Neural crest cell (in vitro differentiated cells): ENCODE measurements at regions not wholly inside any gene's neighbourhood (a gene's known extent, or its start where the extent isn't known, plus 50 kb on each side); places are given as distances from the start of the nearest gene placed in this dataset.

Experiments
- DNase-seq: peaks from one replicate; pipeline ENCODE4 v3.0.0; 2021; ENCODE audit warnings: low read depth, mixed read lengths, low spot score
- H3K27ac Mint-ChIP-seq: one replicate; pipeline ENCODE4 v1.8.0; 2021; ENCODE audit warnings: mild to moderate bottlenecking, mixed read lengths; ENCODE audit not compliant: unreplicated experiment
- H3K27me3 Mint-ChIP-seq: 2 replicates; pipeline ENCODE4 v1.8.0; 2021; ENCODE audit warnings: low read depth, mild to moderate bottlenecking, mixed read lengths
- H3K36me3 Mint-ChIP-seq: 2 replicates; pipeline ENCODE4 v1.8.0; 2021; ENCODE audit warnings: low read depth, mild to moderate bottlenecking, mixed read lengths
- H3K4me1 Mint-ChIP-seq: 2 replicates; pipeline ENCODE4 v1.8.0; 2021; ENCODE audit warnings: mixed read lengths
- H3K4me3 Mint-ChIP-seq: one replicate; pipeline ENCODE4 v1.8.0; 2021; ENCODE audit warnings: mild to moderate bottlenecking, mixed read lengths
- H3K9me3 Mint-ChIP-seq: 2 replicates; pipeline ENCODE4 v1.8.0; 2021; ENCODE audit warnings: mixed read lengths
- TF ChIP-seq, protein P1 (sequence below): fragments of 200-600 bp; sonication (generic); conservative IDR thresholded peaks from 2 replicates; pipeline ENCODE4 v1.5.0; 2021; ENCODE audit warnings: antibody characterized with exemption, mild to moderate bottlenecking

DNA sequence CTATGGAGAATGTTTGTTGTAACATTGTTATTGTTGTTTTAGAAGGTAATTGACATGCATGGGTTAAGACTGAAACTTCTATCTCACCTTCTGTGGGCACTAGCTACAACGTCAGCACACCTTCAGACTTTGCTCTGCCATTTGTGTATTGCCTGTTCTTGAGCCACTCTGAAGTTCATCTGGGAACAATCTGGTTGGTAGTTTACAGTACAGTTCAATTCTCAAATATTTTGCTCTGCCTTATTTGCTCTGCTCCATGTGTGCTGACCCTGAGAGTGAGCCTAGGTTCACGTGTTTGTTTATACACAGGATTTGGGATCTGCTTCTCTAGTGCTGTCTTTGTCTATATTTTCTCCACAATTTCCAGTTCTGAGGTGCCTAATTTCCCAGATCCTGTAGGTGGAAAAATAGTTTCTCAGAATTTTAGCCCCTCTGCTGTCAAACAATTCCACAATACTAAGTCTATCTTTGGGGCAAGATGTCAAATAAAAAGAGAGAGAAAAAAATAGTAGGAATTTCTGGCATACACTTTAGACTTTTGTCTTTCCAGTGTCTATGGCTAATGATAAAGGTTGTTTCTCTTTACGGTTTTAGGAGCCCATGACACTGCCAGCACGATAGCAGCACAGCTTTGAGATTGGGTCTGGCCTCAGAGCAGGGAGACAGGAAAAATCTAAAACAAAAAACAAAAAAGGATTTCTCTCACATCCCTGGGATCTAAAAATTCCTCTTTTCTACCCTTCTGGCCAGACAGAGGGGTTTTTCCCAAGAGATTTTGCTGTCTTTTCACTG lies 721.4 kb downstream of the VGLL3 start:
- H3K27ac Mint-ChIP-seq, result no peak overlapping the region
- no peaks in the 10 kb centered on the region for H3K36me3 Mint-ChIP-seq
- no peak overlapping the region for H3K4me3 Mint-ChIP-seq
- no peaks in the 10 kb centered on the region for H3K27me3 Mint-ChIP-seq
- DNase-seq, result no peak
- H3K9me3 Mint-ChIP-seq, result peaks cover 3% of the 10 kb centered on the region
- H3K4me1 Mint-ChIP-seq, result no peaks in the 10 kb centered on the region
- TF ChIP-seq, protein P1, sequence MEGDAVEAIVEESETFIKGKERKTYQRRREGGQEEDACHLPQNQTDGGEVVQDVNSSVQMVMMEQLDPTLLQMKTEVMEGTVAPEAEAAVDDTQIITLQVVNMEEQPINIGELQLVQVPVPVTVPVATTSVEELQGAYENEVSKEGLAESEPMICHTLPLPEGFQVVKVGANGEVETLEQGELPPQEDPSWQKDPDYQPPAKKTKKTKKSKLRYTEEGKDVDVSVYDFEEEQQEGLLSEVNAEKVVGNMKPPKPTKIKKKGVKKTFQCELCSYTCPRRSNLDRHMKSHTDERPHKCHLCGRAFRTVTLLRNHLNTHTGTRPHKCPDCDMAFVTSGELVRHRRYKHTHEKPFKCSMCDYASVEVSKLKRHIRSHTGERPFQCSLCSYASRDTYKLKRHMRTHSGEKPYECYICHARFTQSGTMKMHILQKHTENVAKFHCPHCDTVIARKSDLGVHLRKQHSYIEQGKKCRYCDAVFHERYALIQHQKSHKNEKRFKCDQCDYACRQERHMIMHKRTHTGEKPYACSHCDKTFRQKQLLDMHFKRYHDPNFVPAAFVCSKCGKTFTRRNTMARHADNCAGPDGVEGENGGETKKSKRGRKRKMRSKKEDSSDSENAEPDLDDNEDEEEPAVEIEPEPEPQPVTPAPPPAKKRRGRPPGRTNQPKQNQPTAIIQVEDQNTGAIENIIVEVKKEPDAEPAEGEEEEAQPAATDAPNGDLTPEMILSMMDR, result no peak

DNA sequence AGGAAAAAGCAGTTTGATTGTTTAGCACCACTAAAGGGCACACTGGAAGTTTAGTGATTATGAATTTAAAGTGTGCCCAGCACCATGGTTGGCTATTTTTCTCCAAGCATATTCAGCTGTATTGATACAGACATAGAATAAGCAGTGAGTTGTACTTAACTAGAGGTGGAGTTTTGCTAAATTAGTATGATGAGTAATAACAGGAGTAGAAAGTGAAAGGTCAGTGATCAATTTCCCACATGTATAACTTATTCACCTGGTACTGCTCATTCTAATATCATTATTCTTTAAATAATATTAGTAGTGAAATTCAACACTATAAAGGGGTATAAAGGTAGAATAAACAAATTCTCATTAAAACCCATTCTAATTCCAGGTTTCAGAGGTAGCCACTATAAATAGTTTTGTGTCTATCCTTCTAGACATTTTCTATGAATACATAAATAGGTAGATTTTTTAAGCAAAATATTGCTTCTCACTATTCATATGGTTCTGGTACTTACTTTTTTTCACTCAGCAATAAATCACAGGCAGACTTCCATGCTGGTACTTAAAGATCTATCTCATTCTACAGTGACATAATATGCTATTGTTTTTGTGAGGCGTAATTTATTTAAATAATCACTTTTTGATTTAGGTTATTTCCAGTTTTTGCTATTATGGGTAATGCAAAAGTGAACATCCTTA lies 732.9 kb downstream of the VGLL3 start:
- Mint-ChIP-seq H3K27me3 (no peaks in the 10 kb centered on the region), H3K9me3 (peaks cover 4% of the 10 kb centered on the region), H3K27ac (no peak overlapping the region), H3K4me1 (no peaks in the 10 kb centered on the region), H3K4me3 (no peak overlapping the region), H3K36me3 (no peaks in the 10 kb centered on the region)
- no peak for DNase-seq
- TF ChIP-seq, protein P1, result no peak

DNA sequence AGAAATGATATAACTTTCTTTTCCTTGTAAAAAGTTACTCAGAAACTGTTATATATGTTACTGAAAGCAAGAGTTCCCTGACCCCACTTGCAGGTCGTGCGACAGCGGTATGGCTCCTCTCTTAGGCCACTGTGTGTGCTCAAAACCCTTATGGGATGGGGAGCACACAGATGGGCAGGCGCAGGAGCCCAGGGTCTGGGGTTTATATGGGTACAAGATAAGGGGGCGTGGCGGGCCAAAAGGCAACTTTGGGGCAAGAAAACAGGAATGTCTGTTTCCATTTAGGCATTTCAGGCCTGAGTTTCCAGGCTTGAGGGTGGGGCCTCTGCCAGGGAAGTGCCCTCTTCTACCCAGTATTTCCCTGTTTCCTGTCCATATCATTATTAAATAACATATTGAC lies 736.5 kb downstream of the VGLL3 start:
- peaks cover 4% of the 10 kb centered on the region for H3K9me3 Mint-ChIP-seq
- H3K27ac Mint-ChIP-seq, result no peak overlapping the region
- no peak overlapping the region for H3K4me3 Mint-ChIP-seq

DNA sequence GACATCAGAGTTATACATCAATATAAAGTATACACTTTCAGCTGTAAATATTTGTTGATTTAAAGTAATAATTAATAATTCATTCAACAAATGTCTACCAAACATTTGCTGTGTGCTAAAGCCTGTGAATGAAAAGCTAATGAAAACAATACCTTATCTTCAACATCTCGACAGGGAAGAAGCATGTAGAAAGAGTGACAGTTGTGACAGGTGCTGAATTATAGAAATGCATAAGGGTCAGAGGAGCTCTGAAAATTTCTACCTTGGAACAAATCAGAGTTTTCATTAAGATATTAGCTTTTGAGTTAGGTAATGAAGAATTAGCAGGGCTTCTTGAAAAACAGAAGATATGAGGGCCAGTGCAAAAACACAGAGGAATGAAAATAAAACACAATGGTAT lies 739.2 kb downstream of the VGLL3 start:
- DNase-seq, result no peak
- TF ChIP-seq, protein P1, result no peak
- Mint-ChIP-seq H3K4me3 (no peak overlapping the region), H3K36me3 (no peaks in the 10 kb centered on the region), H3K27me3 (no peaks in the 10 kb centered on the region), H3K4me1 (no peaks in the 10 kb centered on the region), H3K27ac (no peak overlapping the region), H3K9me3 (peaks cover 7% of the 10 kb centered on the region)

More for the DNA sequence above, 736.5 kb downstream of the VGLL3 start:
- Mint-ChIP-seq H3K36me3 (no peaks in the 10 kb centered on the region), H3K27me3 (no peaks in the 10 kb centered on the region), H3K4me1 (no peaks in the 10 kb centered on the region)
- DNase-seq, result no peak
- TF ChIP-seq, protein P1, result no peak

DNA sequence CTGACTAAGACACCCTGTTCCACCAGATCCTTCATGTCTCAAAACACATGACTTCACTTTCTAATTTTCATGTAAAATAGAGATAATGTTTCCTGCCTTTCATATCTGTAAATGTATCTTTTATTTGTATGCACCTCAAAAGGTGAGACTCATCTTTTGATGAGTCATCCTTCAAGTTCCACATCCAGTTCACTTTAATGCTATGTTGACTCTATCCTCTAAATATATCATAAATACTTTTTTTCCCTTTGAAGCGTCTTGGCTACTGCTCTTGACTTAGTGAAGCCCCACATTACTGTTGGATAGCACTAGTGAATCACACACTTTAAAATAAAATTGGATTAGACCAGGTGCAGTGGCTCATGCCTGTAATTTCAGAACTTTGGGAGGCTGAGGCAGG lies 741.1 kb downstream of the VGLL3 start:
- DNase-seq, result no peak
- H3K9me3 Mint-ChIP-seq, result peaks cover 3% of the 10 kb centered on the region
- H3K27me3 Mint-ChIP-seq, result no peaks in the 10 kb centered on the region
- no peaks in the 10 kb centered on the region for H3K36me3 Mint-ChIP-seq
- no peak overlapping the region for H3K27ac Mint-ChIP-seq
- H3K4me3 Mint-ChIP-seq, result no peak overlapping the region
- peaks cover 8% of the 10 kb centered on the region for H3K4me1 Mint-ChIP-seq
- TF ChIP-seq, protein P1, result no peak
